ENCODE measurements at regions not wholly inside any gene's neighbourhood (a gene's known extent, or its start where the extent isn't known, plus 50 kb on each side); places are given as distances from the start of the nearest gene placed in this dataset.
"Not testable (repeated sequence)": the region's sequence is repeated elsewhere in the genome, so short reads cannot be mapped to it uniquely, and the experiment has no call there.

DNA sequence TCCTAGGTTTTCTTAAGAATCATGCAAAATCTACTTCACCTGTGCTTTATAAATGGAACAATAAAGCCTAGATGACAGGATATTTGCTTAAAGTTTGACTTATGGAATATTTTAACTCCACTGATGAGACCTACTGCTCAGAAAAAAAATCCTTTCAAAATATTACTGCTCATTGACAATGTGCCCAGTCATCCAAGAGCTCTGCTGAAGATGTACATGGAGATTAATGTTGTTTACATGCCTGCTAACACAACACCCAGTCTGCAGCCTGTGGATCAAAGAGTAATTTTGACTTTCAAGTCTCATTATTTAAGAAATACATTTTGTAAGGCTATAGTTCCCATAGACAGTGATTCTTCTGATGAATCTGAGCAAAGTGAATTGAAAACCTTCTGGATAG lies 889.6 kb downstream of the CDH18 start:
- DNase-seq (ENCODE audit: low read depth): no peak

DNA sequence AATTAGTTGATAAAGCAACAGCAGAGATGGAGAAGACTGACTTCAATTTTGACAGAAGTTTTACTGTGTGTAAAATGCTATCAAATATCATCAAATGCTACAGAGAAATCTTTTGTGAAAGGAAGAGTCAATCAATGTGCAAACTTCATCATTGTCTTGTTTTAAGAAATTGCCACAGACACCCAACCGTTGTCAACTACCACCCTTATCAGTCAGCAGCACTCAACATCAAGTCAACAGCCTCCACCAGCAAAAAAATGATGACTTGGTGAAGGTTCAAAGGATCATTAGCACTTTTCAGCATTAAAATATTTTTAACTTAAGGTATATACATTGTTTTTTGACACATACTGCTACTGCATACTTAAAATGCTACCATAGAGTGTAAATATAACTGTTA lies 888.8 kb downstream of the CDH18 start:
- DNase-seq (ENCODE audit: low read depth): no peak

DNA sequence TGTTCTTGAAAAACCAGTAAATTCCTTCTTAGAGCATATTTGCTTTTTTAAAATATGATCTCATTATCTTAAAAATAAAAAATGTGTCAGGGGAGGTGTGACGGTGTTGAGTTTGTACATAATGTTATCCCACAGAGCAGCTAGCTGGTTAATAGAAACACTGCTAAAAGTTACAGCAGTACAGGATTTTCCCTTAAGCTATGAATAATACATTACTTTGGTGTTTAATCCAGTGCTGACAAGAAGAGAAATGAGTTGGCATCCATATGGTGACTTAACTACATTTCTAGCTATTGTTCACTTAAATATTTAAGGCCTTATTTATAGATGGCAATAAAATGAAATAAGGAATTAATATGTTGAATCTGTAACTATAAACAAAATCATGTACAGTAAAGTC lies 883.1 kb downstream of the CDH18 start:
- DNase-seq (ENCODE audit: low read depth): no peak

GRCh38 chr5:19122923-19123322 lies 865.1 kb downstream of the CDH18 start:
- no peak for DNase-seq (ENCODE audit: low read depth)

GRCh38 chr5:19125956-19126713 lies 861.9 kb downstream of the CDH18 start:
- DNase-seq (ENCODE audit: low read depth): no peak

DNA sequence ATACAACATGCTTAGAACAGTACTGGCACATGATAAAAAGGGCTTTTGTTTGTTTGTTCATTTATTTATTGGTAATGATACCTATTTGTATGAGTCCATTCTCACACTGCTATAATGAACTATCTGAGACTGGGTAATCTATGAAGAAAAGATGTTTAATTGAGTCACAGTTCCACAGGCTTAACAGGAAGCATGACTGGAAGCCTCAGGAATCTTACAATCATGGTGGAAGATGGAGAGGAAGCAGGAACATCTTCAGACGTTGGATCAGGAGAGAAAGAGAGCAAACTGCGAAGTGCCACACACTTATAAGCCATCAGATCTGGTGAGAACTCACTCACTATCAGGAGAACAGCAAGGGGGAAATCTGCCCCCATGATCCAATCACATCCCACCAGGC lies 847.7 kb downstream of the CDH18 start:
- no peak for DNase-seq (ENCODE audit: low read depth)

GRCh38 chr5:19141937-19142524 lies 846.0 kb downstream of the CDH18 start:
- DNase-seq (ENCODE audit: low read depth): not testable (repeated sequence)

GRCh38 chr5:19142713-19143414 lies 845.1 kb downstream of the CDH18 start:
- DNase-seq (ENCODE audit: low read depth): not testable (repeated sequence)

- no peak for DNase-seq (ENCODE audit: low read depth)
Observed at GRCh38 chr5:19143935-19144334, 844.1 kb downstream of the CDH18 start.

DNA sequence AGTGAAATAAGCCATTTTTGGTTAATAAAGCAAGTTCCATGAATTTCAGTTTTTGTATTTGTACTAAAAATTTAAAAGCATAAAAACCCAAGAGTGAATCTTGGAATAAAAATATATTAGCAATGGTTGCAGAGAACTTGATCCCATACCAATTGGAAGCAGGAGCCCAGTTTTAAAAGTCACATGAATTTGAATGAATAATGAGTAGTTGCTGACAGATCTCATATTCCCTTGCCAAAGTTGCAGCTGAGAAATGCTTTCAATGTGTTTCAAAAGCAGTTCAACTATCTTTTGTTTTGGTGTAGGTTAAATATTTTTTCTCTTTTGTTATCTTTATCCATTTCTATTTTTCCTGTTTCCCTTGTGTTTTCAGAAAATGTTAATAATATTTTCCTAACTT lies 818.6 kb downstream of the CDH18 start:
- no peak for DNase-seq (ENCODE audit: low read depth)

GRCh38 chr5:19172926-19173470 lies 815.0 kb downstream of the CDH18 start:
- DNase-seq (ENCODE audit: low read depth): no peak

GRCh38 chr5:19175776-19176570 lies 812.0 kb downstream of the CDH18 start:
- DNase-seq (ENCODE audit: low read depth): no peak

GRCh38 chr5:19179571-19179970 lies 808.4 kb downstream of the CDH18 start:
- DNase-seq (ENCODE audit: low read depth): no peak

DNA sequence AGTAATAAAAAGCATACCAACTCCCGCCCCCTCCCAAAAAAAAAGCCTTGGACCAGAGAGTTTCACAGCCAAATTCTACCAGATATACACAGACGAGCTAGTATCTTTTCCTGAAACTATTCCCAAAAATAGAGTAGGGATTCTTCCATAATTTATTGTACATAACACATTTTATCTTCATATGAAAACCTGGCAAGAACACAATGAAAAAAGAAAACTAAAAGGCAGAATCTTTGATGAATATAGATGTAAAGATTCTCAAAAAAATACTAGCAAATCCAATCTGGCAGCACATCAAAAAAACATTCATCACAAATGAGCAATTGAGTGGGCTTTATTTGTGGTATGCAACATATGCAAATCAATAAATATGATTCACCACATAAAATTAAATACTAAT lies 798.8 kb downstream of the CDH18 start:
- DNase-seq (ENCODE audit: low read depth): no peak

DNA sequence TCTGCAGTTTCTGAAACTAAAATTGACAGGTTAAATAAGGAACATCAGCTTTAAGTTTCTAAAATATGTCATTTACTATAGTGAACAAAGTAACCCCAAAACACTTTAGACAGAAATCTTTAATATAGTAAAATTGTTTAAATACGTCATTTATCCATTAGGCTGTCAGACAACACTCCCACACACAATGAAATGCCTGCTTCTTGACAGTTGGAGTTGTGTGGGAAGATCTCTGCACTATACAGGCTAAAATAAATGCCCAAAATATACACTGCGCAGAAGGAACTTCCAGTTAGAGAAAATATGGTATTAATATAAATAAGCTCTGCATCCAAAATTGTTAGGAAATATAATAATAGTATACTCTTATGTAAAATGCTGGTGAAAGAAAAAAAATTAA lies 794.4 kb downstream of the CDH18 start:
- DNase-seq (ENCODE audit: low read depth): no peak

DNA sequence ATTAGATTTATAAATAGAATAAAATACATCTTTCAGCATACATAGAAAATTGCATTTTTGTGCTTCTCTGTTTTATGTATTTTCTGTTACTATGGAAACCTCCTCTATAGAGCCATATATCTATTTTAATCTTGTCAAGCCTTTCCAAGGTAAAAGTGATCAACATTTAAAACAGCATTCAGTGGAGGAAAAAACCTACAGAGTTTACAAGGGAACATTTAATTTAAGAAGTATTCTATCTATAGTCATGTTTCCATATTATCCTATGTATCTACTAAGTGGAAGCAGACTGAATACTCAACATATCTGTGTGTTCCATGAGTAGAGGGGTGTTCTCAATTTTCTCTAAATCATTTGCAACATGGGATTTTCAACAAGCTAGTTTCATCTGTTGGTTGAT lies 791.4 kb downstream of the CDH18 start:
- DNase-seq (ENCODE audit: low read depth): no peak

GRCh38 chr5:19200251-19200650 lies 787.7 kb downstream of the CDH18 start:
- no peak for DNase-seq (ENCODE audit: low read depth)

- DNase-seq (ENCODE audit: low read depth): no peak
Observed at GRCh38 chr5:19208397-19208796, 779.6 kb downstream of the CDH18 start.

GRCh38 chr5:19210886-19211285 lies 777.1 kb downstream of the CDH18 start:
- no peak for DNase-seq (ENCODE audit: low read depth)

DNA sequence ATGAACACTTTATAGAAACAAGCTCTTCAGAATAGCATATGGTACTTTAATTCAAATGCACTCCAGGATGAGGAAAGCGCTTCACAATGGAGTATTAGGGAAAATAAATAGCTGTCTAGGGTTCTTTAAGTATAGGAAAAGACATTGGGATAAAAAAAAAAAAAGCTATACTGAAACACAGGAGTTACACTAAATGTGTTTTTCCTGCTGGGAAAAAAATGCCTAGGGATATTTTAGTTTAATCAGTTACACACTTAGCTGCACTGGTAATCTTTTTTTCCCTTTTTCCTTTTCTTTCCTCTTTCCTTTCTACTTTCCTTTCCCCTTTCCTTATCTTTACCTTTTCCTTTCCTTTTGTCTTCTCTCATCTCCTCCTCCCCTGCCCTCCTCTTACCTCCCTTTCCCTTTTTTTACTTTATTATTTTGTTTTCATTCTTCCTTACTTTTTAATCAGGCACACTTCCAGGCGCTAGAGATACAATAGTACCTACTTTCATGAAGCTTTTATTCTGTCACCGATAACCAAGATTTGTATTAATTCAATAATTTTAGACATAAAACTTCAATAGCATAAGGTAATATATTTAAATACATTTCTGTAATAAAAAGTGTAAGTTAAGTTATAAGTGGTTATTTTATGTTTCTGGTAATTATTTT lies 758.7 kb downstream of the CDH18 start:
- no peak for DNase-seq (ENCODE audit: low read depth)

DNA sequence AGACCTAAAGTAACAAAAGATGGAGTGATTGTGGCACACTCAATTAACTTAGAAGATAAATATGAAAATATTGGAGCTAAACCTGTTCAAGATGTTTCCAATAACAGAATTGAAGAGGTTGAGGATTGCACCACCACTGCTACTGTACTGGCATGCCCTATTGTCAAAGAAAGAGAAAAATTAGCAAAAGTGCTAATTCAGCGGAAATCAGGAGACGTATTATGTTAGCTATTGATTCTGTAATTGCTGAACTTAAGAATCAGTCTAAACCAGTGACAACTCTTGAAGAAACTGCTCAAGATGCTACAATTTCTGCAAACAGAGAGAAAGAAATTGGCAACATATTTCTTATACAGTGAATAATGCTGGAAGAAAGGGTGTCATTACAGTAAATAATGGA lies 754.4 kb downstream of the CDH18 start:
- DNase-seq (ENCODE audit: low read depth): no peak

- no peak for DNase-seq (ENCODE audit: low read depth)
Observed at GRCh38 chr5:19235101-19235584, 752.9 kb downstream of the CDH18 start.

Measured in stimulated activated CD8-positive, alpha-beta memory T cell treated with anti-CD3 and anti-CD28 coated beads, Interleukin-4, amount 100 ng/mL, for 24 hours (primary cell).